Activated CD4-positive, CD25-positive, alpha-beta regulatory T cell treated with anti-CD3 and anti-CD28 coated beads, Interleukin-2, amount 50 U/mL, for 16 hours (primary cell): ENCODE measurements at regions not wholly inside any gene's neighbourhood (a gene's known extent, or its start where the extent isn't known, plus 50 kb on each side); places are given as distances from the start of the nearest gene placed in this dataset.
"Not testable (repeated sequence)": the region's sequence is repeated elsewhere in the genome, so short reads cannot be mapped to it uniquely, and the experiment has no call there.

ENCODE experiments used
- DNase-seq: peaks from one replicate; pipeline ENCODE4 v3.0.0-alpha.2; 2020; ENCODE audit warnings: low read depth, low spot score

DNA sequence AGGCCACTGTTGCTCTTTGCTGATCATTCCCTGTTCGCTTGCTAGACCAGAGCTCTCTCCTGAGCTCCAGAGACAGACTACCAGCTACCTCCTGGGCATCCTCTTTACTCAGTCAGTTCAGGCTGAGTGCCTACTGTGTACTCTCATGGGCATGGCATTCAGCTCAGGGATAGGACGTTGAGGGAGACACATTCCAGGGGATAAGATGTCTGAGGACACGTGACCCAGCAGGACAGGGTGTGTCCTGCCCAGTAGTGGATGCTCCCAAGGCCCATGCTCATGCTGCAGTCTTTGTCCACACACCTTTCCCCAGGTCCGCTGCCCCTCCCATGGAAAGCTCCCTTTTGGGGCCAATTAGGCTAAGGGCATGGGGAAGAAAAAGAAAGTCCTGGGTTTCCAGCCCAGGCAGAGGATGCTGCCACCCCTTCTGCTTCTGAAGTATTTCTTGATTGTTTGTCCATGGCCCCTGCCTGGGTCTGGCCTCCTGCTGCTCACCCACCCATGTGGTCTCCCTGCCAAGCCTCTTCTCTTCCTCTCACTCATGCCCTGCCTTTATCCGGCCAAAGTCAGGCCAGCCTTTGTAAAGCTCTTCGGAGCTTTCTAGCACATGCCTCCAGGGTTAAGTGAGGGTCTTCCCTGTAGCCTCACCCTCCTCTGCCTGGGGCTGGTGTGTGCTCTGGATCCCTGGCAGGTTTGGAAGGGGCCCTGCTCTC lies 60.5 kb upstream of the PITX1 start:
- no peak for DNase-seq

DNA sequence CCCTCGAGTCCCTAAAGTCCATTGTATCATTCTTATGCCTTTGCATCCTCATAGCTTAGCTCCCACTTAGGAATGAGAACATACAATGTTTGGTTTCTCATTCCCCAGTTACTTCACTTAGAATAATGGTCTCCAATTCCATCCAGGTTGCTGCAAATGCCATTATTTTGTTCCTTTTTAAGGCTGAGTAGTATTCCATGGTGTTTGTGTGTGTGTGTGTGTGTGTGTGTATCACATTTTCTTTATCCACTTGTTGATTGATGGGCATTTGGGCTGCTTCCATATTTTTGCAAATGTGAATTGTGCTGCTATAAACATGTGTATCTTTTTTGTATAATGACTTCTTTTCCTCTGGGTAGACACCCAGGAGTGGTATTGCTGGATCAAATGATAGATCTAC lies 59.5 kb upstream of the PITX1 start:
- not testable (repeated sequence) for DNase-seq

DNA sequence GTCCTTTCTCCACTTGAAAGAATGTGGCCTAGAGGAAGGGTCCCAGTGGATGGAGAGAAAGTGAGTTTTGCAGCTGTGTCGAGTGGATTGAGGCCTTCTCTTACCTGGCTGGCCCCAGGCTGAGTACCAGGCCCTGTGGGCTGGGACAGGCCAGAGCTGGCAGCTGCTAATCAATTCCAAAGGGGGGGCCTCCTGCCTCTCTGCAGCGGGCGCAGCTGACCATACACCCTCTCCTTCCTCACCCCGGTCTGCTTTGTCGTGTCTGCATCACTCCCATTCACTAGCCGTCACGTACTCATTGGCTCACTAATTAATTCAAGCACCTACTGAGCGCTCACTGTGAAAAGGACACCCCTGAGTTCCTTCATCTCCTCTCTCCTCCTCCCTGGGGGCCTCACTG lies 58.4 kb upstream of the PITX1 start:
- no peak for DNase-seq

DNA sequence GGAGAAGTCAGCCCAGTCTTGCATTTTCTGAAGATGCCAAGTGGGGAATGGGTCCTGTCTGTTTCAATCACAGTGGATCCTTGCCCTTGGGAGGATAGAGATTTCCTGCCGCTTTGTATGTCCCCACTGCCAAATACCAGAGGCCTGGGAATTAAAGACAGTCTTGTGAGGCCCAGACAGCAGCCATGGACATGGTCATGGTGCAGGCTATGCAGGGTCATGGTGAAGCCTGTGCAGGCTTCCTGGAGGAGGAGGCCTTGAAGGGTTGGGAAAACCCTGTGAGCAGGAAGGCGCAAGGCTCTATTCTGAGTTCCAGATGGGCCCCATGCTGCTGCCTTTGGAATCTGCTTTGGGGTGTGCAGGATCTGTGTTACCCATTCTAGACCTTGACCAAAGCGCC lies 57.3 kb upstream of the PITX1 start:
- no peak for DNase-seq

DNA sequence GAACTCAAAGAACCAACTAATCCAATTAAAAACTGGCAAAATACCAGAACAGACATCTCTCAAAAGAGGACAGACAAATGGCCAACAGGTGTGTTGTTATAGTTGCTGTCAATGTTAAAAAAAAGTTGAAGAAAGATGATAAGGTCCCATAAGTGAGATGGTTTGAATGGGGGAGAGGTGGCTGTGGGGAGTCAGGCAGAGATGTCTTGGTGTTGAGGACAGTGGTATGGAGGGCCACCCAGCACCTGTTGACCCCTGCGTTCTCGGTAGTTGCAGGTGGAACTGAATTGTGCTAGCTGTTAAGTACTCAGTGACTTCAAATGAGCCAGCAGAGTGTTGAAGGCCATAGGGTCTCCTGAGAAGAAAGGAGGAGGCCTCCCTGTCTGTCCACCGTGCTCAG lies 55.9 kb upstream of the PITX1 start:
- DNase-seq, result no peak

DNA sequence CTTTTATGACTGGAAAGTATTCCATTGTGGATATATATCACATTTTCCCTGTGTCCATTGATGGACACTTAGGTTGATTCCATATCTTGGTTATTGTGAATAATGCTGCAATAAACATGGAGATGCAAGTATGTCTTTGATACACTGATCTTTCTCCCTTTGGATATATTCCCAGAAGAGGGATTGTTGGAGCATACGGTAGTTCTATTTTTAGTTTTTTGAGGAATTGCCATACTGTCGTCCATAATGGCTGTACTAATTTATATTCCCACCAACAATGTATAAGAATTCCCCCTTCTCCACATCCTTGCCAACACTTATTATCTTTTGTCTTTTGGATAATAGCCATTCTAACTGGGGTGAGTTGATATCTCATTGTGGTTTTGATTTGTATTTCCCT lies 54.9 kb upstream of the PITX1 start:
- DNase-seq, result no peak

DNA sequence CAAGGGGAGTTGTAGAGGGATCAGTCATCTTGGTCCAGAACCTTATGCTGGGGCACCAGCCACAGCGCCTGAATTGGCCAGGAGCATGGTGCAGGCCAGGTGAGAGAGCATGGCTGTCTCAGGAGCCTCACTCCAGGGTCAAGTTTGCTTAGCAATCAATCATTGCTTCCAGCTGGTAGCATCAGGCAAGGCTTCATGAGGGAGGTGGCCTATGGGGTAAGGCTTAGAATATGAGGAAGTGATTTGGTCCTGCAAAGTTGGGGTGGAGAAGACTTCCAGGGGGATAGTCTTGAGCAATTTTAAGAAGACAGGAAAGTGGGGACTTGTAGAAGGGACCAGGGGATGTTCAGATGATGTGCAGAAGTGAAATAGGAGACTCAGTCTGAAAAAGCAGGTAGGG lies 53.9 kb upstream of the PITX1 start:
- no peak for DNase-seq

DNA sequence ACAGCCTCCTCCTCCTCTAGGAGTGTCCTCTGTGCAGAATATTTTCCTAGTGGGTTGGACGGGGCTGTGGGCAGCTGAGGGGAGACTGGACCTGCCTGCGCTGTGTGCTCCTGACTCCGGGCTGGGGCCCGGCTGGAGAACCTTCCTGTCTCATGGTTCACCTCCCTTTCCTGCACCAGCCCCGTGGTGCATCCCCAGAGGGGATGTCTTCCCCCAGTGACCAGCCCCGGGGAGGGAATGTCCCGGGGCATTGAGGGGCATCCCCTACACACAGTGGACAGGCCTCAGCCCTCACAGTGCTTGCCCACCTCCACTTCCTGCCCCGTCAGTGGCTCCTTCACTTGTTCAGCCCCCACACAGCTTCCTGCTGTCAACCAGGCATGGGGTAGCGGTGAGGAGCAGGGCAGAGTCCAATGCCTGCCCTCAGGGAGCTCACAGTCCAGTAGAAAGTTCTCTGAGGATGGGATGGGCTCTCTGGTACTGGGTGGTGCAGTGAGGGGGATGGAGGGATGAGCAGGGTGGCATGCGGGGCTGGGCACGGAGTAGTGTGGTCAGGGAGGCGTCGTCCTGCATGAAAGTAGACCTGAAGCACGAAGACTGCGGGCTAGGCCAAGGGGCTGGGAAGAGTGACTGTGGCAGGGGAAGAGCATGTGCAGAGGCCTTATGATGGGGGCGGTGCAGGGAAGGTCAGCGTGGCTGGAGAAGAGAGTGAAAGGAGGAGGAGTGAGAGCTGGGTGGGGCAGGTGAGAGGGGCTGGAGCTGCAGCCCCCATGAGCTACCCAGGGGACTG lies 52.1 kb upstream of the PITX1 start:
- no peak for DNase-seq

DNA sequence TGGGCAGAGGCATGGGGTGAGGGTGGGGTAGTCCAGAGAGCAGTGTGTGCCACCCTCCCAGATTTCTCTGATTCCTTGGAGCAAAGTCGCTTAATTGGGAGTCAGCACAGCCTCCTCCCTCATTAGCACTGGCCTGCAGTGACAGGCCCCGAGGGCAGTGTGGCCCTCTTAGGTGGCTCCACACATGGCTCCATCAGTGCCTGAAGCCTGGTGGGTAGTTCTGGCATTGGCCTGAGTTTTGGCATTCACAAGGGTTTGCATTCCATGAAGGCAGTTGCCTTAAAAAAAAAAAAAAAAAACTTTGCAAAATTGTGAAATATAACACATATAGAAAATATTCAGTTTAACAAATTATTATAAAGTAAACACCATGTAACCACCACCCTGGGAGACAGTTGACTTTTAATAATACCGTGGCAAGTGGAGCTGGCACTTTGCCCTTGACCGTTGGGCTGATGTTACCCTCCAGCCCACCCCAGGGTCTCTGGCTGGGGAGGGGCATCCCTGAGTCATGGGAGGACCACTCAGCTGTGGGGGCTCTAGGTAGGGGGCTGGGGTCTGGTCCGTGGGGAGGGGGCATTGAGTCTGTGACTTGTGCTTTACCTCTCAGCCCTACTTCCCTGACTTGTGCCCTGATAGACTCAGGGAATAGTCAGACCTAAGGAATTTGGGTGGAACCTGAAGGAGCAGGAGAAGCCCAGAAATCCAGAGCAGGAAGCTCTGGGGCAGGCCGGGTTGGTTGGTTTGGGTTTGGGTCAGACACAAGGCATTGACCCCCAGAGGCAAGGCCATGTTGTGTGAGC lies 51.3 kb upstream of the PITX1 start:
- no peak for DNase-seq
